ENCODE measurements at regions not wholly inside any gene's neighbourhood (a gene's known extent, or its start where the extent isn't known, plus 50 kb on each side); places are given as distances from the start of the nearest gene placed in this dataset.
"Not testable (repeated sequence)": the region's sequence is repeated elsewhere in the genome, so short reads cannot be mapped to it uniquely, and the experiment has no call there.

- intact Hi-C loops (cut with DNase I); H3K4me1 ChIP-seq (replicated peaks); H3K27me3 ChIP-seq (replicated peaks; ENCODE audit: insufficient read depth); H3K4me3 ChIP-seq; H3K9me3 ChIP-seq; H3K27ac ChIP-seq; H3K36me3 ChIP-seq; DNase-seq (ENCODE audit: low spot score): not testable (repeated sequence)
- 76% methylated on average over 7 of the region's 9 CpGs for WGBS
Measured at GRCh38 chr16:88237314-88237713, 145.4 kb upstream of the ZNF469 start.

- intact Hi-C loops (cut with DNase I); H3K4me1 ChIP-seq (replicated peaks); H3K27me3 ChIP-seq (replicated peaks; ENCODE audit: insufficient read depth); H3K4me3 ChIP-seq; H3K27ac ChIP-seq; DNase-seq (ENCODE audit: low spot score); H3K9me3 ChIP-seq; H3K36me3 ChIP-seq: not testable (repeated sequence)
- 78% methylated on average over 8 of the region's 10 CpGs for WGBS
Measured at GRCh38 chr16:88237761-88238415, 144.9 kb upstream of the ZNF469 start.

GRCh38 chr16:88238732-88239274 is 144.0 kb upstream of the ZNF469 start:
- DNase-seq (ENCODE audit: low spot score): peak; percentile 71
- intact Hi-C loops (cut with DNase I); H3K4me3 ChIP-seq; H3K36me3 ChIP-seq; H3K9me3 ChIP-seq; H3K4me1 ChIP-seq (replicated peaks); H3K27me3 ChIP-seq (replicated peaks; ENCODE audit: insufficient read depth); H3K27ac ChIP-seq: not testable (repeated sequence)
- TF ChIP-seq POLR2AphosphoS5 (IDR thresholded peaks at IDR 0.05): peak; percentile 36
- WGBS: 38% methylated on average over 6 of the region's 8 CpGs

GRCh38 chr16:88240118-88240517 is 142.6 kb upstream of the ZNF469 start:
- H3K4me3 ChIP-seq; H3K9me3 ChIP-seq; intact Hi-C loops (cut with DNase I); H3K4me1 ChIP-seq (replicated peaks); H3K36me3 ChIP-seq; DNase-seq (ENCODE audit: low spot score); H3K27ac ChIP-seq; H3K27me3 ChIP-seq (replicated peaks; ENCODE audit: insufficient read depth): not testable (repeated sequence)
- WGBS: 61% methylated on average over 8 of the region's 8 CpGs

GRCh38 chr16:88240776-88241175 is 142.0 kb upstream of the ZNF469 start:
- intact Hi-C loops (cut with DNase I); H3K4me1 ChIP-seq (replicated peaks); DNase-seq (ENCODE audit: low spot score); H3K4me3 ChIP-seq; H3K9me3 ChIP-seq; H3K27me3 ChIP-seq (replicated peaks; ENCODE audit: insufficient read depth); H3K27ac ChIP-seq; H3K36me3 ChIP-seq: not testable (repeated sequence)
- whole genome bisulfite sequencing: 75% methylated on average over 11 of the region's 11 CpGs

GRCh38 chr16:88241404-88242311 is 141.1 kb upstream of the ZNF469 start:
- H3K27ac ChIP-seq; H3K4me3 ChIP-seq; DNase-seq (ENCODE audit: low spot score); intact Hi-C loops (cut with DNase I); H3K27me3 ChIP-seq (replicated peaks; ENCODE audit: insufficient read depth); H3K36me3 ChIP-seq; H3K4me1 ChIP-seq (replicated peaks); H3K9me3 ChIP-seq: not testable (repeated sequence)
- WGBS: 81% methylated on average over 19 of the region's 19 CpGs

GRCh38 chr16:88242312-88243295 is 140.2 kb upstream of the ZNF469 start:
- H3K9me3 ChIP-seq; DNase-seq (ENCODE audit: low spot score); intact Hi-C loops (cut with DNase I); H3K36me3 ChIP-seq; H3K27ac ChIP-seq; H3K4me3 ChIP-seq; H3K4me1 ChIP-seq (replicated peaks); H3K27me3 ChIP-seq (replicated peaks; ENCODE audit: insufficient read depth): not testable (repeated sequence)
- peak; percentile 16 for TF ChIP-seq POLR2AphosphoS5 (IDR thresholded peaks at IDR 0.05)
- WGBS: 65% methylated on average over 18 of the region's 18 CpGs

GRCh38 chr16:88243921-88244320 is 138.8 kb upstream of the ZNF469 start:
- H3K36me3 ChIP-seq; H3K4me3 ChIP-seq; intact Hi-C loops (cut with DNase I); H3K27ac ChIP-seq; H3K4me1 ChIP-seq (replicated peaks); H3K9me3 ChIP-seq; DNase-seq (ENCODE audit: low spot score); H3K27me3 ChIP-seq (replicated peaks; ENCODE audit: insufficient read depth): not testable (repeated sequence)
- WGBS: 99% methylated on average over 3 of the region's 3 CpGs

GRCh38 chr16:88245241-88246081 is 137.3 kb upstream of the ZNF469 start:
- 38% methylated on average over 18 of the region's 19 CpGs for WGBS
- H3K4me3 ChIP-seq; DNase-seq (ENCODE audit: low spot score); H3K9me3 ChIP-seq; H3K36me3 ChIP-seq; H3K27me3 ChIP-seq (replicated peaks; ENCODE audit: insufficient read depth); intact Hi-C loops (cut with DNase I); H3K4me1 ChIP-seq (replicated peaks): not testable (repeated sequence)
- peak overlapping the region in 1 of 2 donors; percentile 31 for H3K27ac ChIP-seq

GRCh38 chr16:88246955-88247582 is 135.7 kb upstream of the ZNF469 start:
- not testable (repeated sequence) for H3K36me3 ChIP-seq; H3K4me1 ChIP-seq (replicated peaks)

More at GRCh38 chr16:88246955-88247582, 135.7 kb upstream of the ZNF469 start:
- H3K9me3 ChIP-seq; H3K27me3 ChIP-seq (replicated peaks; ENCODE audit: insufficient read depth); DNase-seq (ENCODE audit: low spot score); intact Hi-C loops (cut with DNase I); H3K27ac ChIP-seq; H3K4me3 ChIP-seq: not testable (repeated sequence)
- 91% methylated on average over 4 of the region's 4 CpGs for WGBS

All from prostate gland (tissue), 2 donors.